Astrocyte (in vitro differentiated cells and primary cell): ENCODE measurements at regions not wholly inside any gene's neighbourhood (a gene's known extent, or its start where the extent isn't known, plus 50 kb on each side); places are given as distances from the start of the nearest gene placed in this dataset.

Experiments used
- EZH2 ChIP-seq: IDR thresholded peaks from 2 replicates; pipeline ENCODE4 v1.6.1; 2012; ENCODE audit warnings: mild to moderate bottlenecking, low read length, inconsistent platforms; ENCODE audit not compliant: insufficient read depth
- TF ChIP-seq, protein P1 (sequence below): IDR thresholded peaks from 2 replicates; pipeline ENCODE4 v1.5.1; 2011; ENCODE audit warnings: low read depth, mild to moderate bottlenecking, inconsistent platforms, low read length, moderate library complexity; ENCODE audit not compliant: insufficient read depth

GRCh38 chr2:113828049-113828742 is 61.7 kb upstream of the ACTR3 start:
- TF ChIP-seq, protein P1, sequence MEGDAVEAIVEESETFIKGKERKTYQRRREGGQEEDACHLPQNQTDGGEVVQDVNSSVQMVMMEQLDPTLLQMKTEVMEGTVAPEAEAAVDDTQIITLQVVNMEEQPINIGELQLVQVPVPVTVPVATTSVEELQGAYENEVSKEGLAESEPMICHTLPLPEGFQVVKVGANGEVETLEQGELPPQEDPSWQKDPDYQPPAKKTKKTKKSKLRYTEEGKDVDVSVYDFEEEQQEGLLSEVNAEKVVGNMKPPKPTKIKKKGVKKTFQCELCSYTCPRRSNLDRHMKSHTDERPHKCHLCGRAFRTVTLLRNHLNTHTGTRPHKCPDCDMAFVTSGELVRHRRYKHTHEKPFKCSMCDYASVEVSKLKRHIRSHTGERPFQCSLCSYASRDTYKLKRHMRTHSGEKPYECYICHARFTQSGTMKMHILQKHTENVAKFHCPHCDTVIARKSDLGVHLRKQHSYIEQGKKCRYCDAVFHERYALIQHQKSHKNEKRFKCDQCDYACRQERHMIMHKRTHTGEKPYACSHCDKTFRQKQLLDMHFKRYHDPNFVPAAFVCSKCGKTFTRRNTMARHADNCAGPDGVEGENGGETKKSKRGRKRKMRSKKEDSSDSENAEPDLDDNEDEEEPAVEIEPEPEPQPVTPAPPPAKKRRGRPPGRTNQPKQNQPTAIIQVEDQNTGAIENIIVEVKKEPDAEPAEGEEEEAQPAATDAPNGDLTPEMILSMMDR = no peak
- TF ChIP-seq EZH2 = no peak
